ENCODE measurements at regions not wholly inside any gene's neighbourhood (a gene's known extent, or its start where the extent isn't known, plus 50 kb on each side); places are given as distances from the start of the nearest gene placed in this dataset.

- DNase-seq = no peak
These were observed 354.8 kb downstream of the ENC1 start for GRCh38 chr5:74285675-74286280.

DNA sequence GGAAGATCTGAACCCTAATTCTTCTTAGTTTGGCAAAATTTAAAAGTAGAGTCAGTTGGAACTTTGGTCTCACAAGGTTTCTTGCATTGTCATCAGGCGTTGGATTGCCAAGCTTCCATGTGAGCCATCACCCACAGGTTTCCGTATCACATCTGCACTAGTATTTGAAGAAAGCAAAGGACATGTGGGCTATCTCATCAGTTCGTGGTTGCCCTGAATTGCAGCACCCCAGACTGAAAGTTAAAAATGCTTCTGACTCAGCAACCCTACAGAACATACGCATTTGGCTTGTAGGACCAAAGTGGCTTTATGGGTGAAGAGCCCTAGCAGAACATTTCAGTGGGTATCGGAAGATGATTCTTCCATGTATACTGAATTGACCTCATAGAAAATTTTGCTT is 358.0 kb downstream of the ENC1 start:
- DNase-seq = no peak

- no peak for DNase-seq
These were observed 359.4 kb downstream of the ENC1 start for GRCh38 chr5:74281166-74281565.

GRCh38 chr5:74280306-74280705 is 360.2 kb downstream of the ENC1 start:
- no peak for DNase-seq

- DNase-seq = no peak
These were observed 361.3 kb downstream of the ENC1 start for GRCh38 chr5:74279244-74279643.

- no peak for DNase-seq
These were observed 363.1 kb downstream of the ENC1 start for GRCh38 chr5:74277418-74277817.

GRCh38 chr5:74275171-74275992 is 365.1 kb downstream of the ENC1 start:
- DNase-seq = no peak

GRCh38 chr5:74274326-74274725 is 366.2 kb downstream of the ENC1 start:
- DNase-seq = no peak

- no peak for DNase-seq
These were observed 367.6 kb downstream of the ENC1 start for GRCh38 chr5:74272831-74273451.

- DNase-seq = no peak
These were observed 368.3 kb downstream of the ENC1 start for GRCh38 chr5:74272024-74272775.

DNA sequence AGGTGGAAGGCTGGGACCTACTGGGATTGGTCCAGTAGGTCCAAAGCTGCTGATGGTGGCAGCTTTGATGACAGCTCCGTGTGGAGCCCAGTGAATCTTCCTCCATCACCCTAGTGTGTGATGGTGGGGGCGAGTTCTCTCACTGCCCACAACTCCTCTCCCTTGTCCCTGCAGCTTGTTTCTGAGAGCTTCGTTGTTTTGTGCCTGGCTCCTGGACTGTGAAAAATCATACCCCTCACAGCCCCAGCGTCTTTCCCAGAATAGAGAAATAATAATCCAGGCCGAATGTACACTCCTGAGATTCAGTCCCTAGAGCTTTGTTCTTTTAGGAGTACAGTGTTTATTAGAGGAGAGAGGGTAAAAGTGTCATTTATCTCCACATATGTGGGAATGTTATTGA is 372.2 kb downstream of the ENC1 start:
- no peak for DNase-seq

DNA sequence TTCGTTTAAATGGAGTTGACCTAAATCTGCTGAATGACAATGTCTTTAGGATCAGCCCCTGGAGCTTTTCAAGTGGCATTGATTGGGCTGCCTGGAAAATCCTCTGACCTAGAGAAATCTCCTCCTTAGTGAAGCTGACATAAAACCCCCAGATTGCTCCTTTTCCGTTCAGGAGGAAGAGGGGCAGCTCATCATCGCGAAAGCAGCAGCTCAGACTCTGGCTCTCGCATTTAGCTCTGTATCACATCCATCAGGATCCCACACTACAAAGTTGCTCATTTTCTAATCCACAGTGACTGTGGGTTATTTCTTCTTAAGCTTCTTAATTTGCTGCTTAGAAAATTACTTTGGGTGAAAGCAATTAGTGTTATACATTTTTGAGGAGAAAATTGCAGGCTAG is 373.7 kb downstream of the ENC1 start:
- DNase-seq = no peak

DNA sequence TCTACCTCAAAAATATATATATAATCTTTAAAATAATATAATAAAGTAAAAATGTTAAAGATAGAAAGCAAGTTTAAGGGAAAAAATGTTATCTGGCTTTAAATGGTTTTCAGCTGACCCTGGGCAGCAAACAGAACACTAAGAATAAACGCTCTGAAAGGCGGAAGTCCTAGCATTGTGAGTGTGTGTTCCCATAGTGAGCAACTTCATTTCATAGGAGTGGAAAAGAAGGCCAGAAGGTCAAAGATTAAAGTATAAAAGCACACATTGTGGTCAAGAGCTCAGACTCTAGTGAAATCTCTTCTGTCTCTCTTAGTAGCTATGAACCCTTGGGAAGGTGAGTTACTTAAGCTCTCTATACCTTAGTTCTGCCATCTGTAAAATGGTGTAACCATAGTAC is 374.4 kb downstream of the ENC1 start:
- no peak for DNase-seq

DNA sequence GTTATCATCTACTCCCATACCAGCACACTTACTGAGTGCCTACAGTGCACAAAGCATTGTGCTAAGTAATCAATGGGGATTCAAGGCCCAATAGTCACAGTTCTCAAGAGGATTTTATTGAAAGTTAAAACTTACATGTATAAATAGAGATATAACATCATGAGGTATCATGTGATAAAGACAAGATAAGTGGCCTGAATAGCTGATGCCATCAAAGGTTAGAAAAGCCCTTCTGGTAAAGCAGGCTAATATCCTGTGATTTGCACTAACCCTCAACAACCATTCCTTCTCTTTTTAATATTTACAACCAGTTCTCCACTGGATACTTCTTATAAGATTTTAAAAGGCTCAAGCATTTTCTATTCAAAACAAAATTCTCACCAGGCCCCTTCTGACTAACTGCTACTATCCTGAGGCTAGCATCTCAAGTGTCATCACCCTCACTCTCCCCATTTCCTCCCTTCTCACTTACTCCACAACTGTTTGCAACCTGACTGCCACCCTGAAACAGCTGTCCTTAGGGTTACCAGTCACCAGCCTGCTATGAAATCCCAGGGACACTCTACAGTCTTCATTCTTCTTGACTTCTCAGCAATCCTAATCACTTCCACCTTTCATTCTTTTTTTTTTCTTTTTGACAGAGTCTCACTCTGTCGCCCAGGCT is 377.9 kb downstream of the ENC1 start:
- DNase-seq = no peak

- DNase-seq = no peak
These were observed 378.7 kb downstream of the ENC1 start for GRCh38 chr5:74261866-74262265.

DNA sequence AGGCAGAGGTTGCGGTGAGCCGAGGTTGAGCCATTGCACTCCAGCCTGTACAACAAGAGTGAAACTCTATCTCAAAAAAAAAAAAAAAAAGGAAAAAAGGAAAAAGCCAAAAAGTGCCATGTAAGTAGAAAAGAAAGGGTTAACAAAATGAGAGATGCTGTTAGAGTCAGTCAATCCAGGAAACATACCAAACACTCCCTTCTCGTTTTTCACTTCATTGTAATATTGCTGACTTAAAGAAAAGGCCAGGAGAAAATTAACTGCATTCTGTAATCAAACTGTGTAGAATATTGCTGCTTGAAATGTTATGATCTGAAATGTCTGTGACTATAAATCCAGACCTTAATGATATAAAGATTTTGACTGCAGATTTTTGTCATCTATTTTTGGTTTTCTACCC is 379.1 kb downstream of the ENC1 start:
- no peak for DNase-seq

GRCh38 chr5:74259572-74259971 is 381.0 kb downstream of the ENC1 start:
- no peak for DNase-seq

GRCh38 chr5:74258314-74258665 is 382.2 kb downstream of the ENC1 start:
- DNase-seq = no peak

GRCh38 chr5:74257645-74258313 is 382.7 kb downstream of the ENC1 start:
- DNase-seq = no peak

DNA sequence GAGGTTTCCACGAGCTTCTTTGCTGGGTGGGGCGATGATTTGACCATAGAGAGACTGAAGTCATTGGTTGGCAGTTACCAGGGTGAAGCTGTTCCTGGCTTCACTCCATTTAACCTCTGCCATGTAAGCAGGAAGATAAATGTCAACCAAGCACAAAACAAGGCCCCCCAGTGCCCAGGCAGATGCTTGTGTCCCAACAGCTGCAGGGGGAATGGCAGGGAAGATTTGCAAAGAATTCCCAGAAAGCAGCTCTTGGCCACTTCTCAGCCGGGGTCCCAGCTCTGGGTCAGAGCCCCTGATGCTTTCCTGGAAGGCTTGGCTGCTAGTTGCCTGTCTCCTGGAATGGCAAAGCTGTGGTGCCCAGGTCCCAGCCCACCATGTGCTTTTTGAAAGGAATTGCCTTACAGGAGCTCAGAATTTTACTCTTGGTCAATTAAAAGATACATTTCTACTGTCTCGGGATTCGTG is 383.4 kb downstream of the ENC1 start:
- no peak for DNase-seq

DNA sequence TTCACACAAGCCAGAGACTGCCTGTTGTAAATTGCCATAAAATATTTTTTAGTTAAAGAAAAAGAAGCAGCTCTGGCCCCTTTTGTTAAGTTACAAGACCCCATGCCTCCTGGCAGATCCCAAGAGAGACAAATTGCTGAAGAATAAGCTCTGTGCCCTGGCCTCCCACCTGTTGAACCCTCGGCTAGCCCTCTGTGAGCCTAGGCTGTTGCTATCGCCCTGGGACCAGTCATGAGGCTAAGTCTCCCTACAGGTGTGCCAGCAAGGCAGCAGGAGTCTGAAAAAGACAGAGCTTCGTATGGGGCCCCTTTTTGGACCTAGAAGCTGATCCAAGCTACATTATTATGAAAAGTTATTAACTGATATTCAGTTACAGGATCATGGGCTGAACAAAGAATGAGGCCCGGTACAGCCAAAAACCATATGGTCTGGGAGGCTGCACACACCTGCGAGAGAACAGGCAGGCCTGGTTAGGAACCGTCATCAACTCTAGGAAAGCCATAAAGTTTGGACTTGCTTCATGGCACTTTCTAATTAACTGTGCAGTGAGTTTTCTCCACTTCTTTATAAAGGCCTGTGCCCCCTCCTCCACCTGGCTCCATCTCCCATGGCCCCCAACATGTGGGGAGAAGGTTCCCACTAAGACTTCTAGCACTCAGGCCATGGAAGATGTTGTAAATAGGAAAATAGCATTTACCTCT is 384.7 kb downstream of the ENC1 start:
- DNase-seq = no peak

Data from occipital lobe (tissue), 1 donor.